DMS 273 treated with DMSO at 0.1 percent for 48 hours (cell line): ENCODE measurements at regions not wholly inside any gene's neighbourhood (a gene's known extent, or its start where the extent isn't known, plus 50 kb on each side); places are given as distances from the start of the nearest gene placed in this dataset.

Source experiments
- DNase-seq: peaks from one replicate; lab custom pipeline; 2025; lab: John Stamatoyannopoulos, UW

- no peak for DNase-seq
These were observed 70.2 kb upstream of the ZFP64 start for GRCh38 chr20:52261792-52262191.

- no peak for DNase-seq
These were observed 67.7 kb upstream of the ZFP64 start for GRCh38 chr20:52259295-52259694.

- DNase-seq, result no peak
These were observed 64.9 kb upstream of the ZFP64 start for GRCh38 chr20:52256454-52256853.

- no peak for DNase-seq
These were observed 61.1 kb upstream of the ZFP64 start for GRCh38 chr20:52252664-52253063.

GRCh38 chr20:52251827-52252226, 60.2 kb upstream of the ZFP64 start:
- DNase-seq, result no peak

- DNase-seq, result peak; percentile 52
These were observed 59.6 kb upstream of the ZFP64 start for GRCh38 chr20:52251136-52251700.

GRCh38 chr20:52247548-52247947, 56.0 kb upstream of the ZFP64 start:
- DNase-seq, result no peak

- DNase-seq, result no peak
These were observed 54.8 kb upstream of the ZFP64 start for GRCh38 chr20:52246366-52246765.

- no peak for DNase-seq
These were observed 53.1 kb upstream of the ZFP64 start for GRCh38 chr20:52244702-52245101.

GRCh38 chr20:52242237-52243230, 51.0 kb upstream of the ZFP64 start:
- no peak for DNase-seq
